PFSK-1 (cell line): ENCODE measurements at regions not wholly inside any gene's neighbourhood (a gene's known extent, or its start where the extent isn't known, plus 50 kb on each side); places are given as distances from the start of the nearest gene placed in this dataset.

ENCODE experiments used
- FOXP2 ChIP-seq: optimal IDR thresholded peaks from 2 replicates; pipeline ENCODE3; 2011; ENCODE audit warnings: borderline replicate concordance, control low read depth, inconsistent platforms; ENCODE audit not compliant: insufficient read depth; ENCODE audit errors: extremely low read length, extremely low read depth
- POLR2AphosphoS5 ChIP-seq: IDR thresholded peaks from 2 replicates; pipeline ENCODE4 v1.6.1; 2012; ENCODE audit warnings: low read depth, mild to moderate bottlenecking, control low read depth, low read length, moderate library complexity
- REST ChIP-seq, 2 experiments: IDR thresholded peaks; 2 replicates each; pipeline versions ENCODE4 v1.6.1 to v1.8.0; 2011 to 2012; ENCODE audit warnings: low read depth in 2 of 2, low read length in 2 of 2, control low read depth in 1 of 2, inconsistent platforms in 1 of 2, mild to moderate bottlenecking in 1 of 2, moderate library complexity in 1 of 2; ENCODE audit not compliant: insufficient read depth in 1 of 2
- SIN3A ChIP-seq: IDR thresholded peaks from 2 replicates; pipeline ENCODE4 v1.6.1; 2012; ENCODE audit warnings: mild to moderate bottlenecking, low read length, moderate library complexity, borderline replicate concordance; ENCODE audit not compliant: insufficient read depth
- TAF1 ChIP-seq: IDR thresholded peaks from 2 replicates; pipeline ENCODE4 v1.6.1; 2012; ENCODE audit warnings: low read length, control low read depth, borderline replicate concordance; ENCODE audit not compliant: insufficient read depth

GRCh38 chr2:12210016-12210933 lies 463.8 kb downstream of the LPIN1 start:
- TF ChIP-seq POLR2AphosphoS5 (no peak), SIN3A (no peak), REST (IDR thresholded peaks at IDR 0.05; ENCODE audit: insufficient read depth in 1 of 2, low read depth in 2 of 2, low read length in 2 of 2) (no peak), FOXP2 (no peak), TAF1 (no peak)

- TF ChIP-seq TAF1 (no peak), REST (IDR thresholded peaks at IDR 0.05; ENCODE audit: insufficient read depth in 1 of 2, low read depth in 2 of 2, low read length in 2 of 2) (no peak), POLR2AphosphoS5 (no peak), FOXP2 (no peak), SIN3A (no peak)
Observed at GRCh38 chr2:12211326-12212175, 465.1 kb downstream of the LPIN1 start.

- no peak for TF ChIP-seq REST (IDR thresholded peaks at IDR 0.05; ENCODE audit: insufficient read depth in 1 of 2, low read depth in 2 of 2, low read length in 2 of 2)
- TF ChIP-seq SIN3A: no peak
Observed at GRCh38 chr2:12212841-12213597, 466.6 kb downstream of the LPIN1 start.

- TF ChIP-seq FOXP2 (no peak), SIN3A (no peak), TAF1 (no peak), REST (IDR thresholded peaks at IDR 0.05; ENCODE audit: insufficient read depth in 1 of 2, low read depth in 2 of 2, low read length in 2 of 2) (no peak), POLR2AphosphoS5 (no peak)
Observed at GRCh38 chr2:12217175-12217574, 470.7 kb downstream of the LPIN1 start.
